Neural progenitor cell (in vitro differentiated cells): ENCODE measurements at regions not wholly inside any gene's neighbourhood (a gene's known extent, or its start where the extent isn't known, plus 50 kb on each side); places are given as distances from the start of the nearest gene placed in this dataset.

ENCODE experiments used
- CTCF ChIP-seq: fragments of 200-600 bp; sonication (generic); IDR thresholded peaks from 2 replicates; pipeline ENCODE4 v1.5.1; 2017; ENCODE audit warnings: antibody characterized with exemption, mild to moderate bottlenecking
- EZH2 ChIP-seq: fragments of 200-600 bp; sonication (generic); IDR thresholded peaks from 2 replicates; pipeline ENCODE4 v1.6.1; 2017; ENCODE audit warnings: antibody characterized with exemption, mild to moderate bottlenecking, moderate library complexity
- EZH2phosphoT487 ChIP-seq: fragments of 200-600 bp; sonication (generic); IDR thresholded peaks from 2 replicates; pipeline ENCODE4 v1.6.1; 2017; ENCODE audit warnings: antibody characterized with exemption

- no peak for TF ChIP-seq CTCF
- no peak for TF ChIP-seq EZH2
- TF ChIP-seq EZH2phosphoT487: no peak
These were observed 76.9 kb upstream of the CDH20 start for GRCh38 chr18:61256291-61256690.
